Kasumi-1 (cell line): ENCODE measurements at regions not wholly inside any gene's neighbourhood (a gene's known extent, or its start where the extent isn't known, plus 50 kb on each side); places are given as distances from the start of the nearest gene placed in this dataset.

ENCODE experiments used
- DNase-seq, 2 experiments: peaks; one replicate each; lab custom pipeline; 2025; lab: John Stamatoyannopoulos, UW

- DNase-seq, result no peak
These were observed 169.8 kb upstream of the ERBB4 start for GRCh38 chr2:212708355-212708754.

- DNase-seq, result no peak
These were observed 156.8 kb upstream of the ERBB4 start for GRCh38 chr2:212695426-212695825.

DNA sequence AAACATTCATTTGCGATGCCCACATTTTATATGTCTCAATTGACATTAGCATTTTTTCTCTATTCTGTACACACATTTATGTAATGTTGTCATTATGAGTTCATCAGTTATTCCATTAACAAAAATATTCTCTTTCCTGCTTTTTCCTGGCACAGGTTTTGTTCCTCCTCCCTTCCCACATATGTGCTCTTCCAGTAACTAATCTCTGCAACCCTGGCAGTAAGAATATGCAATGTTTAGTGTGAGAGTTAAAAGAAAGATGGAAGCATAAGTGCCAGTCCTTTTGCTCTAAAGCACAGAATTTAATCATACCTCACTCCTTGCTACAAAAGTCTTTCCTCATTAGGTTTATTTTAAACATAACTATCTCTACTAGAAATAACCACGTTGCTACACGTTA is 155.8 kb upstream of the ERBB4 start:
- no peak for DNase-seq

- no peak for DNase-seq
These were observed 153.9 kb upstream of the ERBB4 start for GRCh38 chr2:212692466-212692865.

GRCh38 chr2:212686285-212686895 is 147.8 kb upstream of the ERBB4 start:
- peak; percentile 7 to 24 for DNase-seq

GRCh38 chr2:212683346-212684097 is 144.9 kb upstream of the ERBB4 start:
- peak in 1 of 2 experiments; percentile 6 for DNase-seq

- DNase-seq, result no peak
These were observed 144.3 kb upstream of the ERBB4 start for GRCh38 chr2:212682937-212683336.

DNA sequence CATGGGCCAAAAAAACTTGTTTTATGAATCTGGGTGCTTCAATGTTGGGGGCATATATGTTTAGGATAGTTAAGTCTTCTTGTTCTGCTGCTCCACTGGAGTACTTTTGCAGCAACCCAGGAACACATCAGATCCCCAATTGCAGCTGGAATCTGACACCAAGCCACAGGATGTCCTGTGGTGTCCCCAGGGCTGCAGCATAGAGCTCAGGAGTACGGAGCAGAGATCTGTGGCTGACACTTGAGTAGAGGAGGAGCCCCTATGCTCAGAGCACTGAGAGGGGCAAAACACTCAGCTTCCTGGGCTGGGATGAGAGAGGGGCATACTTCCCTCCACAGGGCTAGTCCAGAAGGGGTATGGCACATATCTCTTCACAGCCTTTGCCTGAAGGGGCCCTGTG is 138.9 kb upstream of the ERBB4 start:
- peak; percentile 8 to 22 for DNase-seq

DNA sequence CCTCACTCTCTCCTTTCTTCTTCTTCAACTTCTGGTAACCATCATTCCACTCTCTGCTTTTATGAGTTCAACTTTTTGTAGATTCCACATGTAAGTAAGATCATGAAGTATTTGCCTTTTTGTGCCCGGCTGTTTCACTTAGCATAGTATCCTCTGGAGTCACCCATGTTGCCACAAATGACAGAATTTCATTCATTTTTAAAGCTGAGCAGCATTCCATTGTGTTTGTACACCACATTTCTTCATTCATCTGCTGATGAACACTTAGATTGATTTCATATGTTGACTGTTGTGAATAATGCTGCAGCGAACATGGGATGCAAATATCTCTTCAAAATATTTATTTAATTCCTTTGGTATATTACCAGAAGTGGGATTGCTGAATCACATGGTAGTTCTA is 133.6 kb upstream of the ERBB4 start:
- no peak for DNase-seq

DNA sequence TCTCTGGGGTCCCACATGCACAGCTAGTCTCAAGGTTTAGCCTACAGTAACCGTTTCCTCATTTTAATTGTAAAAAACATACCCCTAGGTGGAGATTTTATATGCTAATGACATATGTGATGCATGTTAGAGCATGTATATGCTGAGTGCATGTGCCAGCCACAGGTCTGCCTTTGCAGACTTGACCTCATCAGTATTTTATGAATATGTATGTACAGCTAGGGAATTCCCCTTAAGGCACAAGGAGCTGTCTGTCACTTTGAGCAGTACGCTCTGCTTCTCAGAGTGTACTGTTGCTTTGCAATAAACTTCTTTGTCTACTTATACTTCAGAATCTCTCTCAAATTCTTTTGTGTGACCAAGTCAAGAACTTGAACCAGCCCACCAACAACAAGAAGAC is 131.2 kb upstream of the ERBB4 start:
- DNase-seq, result no peak

DNA sequence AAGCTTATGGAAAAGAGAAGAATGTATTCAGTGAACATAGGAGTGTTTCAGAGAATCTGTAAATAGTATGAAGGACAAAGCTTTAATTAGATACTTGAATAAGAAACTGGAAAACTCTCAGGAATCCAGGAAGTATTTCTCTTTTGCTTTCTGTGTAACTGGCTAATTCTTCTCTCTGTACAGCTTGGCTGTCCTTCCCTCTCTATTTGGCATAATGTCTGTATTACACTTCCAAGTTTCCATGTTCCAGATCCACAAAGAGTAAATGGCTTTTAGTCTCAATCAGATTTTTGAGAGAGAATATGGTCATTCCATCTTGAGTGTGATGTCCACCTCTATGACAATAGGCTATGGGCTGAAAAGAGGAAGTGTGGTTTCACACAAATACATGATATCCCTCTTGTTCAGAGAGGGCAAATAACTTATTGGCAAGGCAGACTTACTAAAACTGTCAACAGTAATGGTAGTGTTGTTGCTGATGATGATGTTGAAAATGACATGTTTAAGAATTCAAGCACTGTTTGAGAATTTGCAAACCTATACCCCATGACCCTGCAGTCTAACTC is 129.2 kb upstream of the ERBB4 start:
- no peak for DNase-seq

- no peak for DNase-seq
These were observed 127.3 kb upstream of the ERBB4 start for GRCh38 chr2:212665948-212666347.

DNA sequence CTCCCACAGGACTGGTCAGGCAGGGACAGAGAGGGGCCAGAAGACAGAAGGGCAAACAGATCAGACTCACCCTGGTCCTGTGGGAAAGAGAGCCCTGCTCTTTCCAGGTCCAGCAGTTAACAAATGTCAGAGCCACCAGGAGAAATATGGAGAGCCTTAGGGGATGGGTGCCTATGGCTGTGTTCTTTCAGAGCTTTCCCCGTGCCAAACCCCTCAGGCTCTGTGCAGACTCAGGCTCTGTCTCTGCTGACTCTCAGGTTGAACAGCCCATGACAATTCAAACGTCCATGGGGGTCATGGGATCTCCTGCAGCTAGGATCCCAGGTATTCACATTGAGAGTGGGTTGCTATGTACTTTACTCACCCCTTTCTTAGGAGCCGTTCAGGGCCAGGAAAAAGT is 120.8 kb upstream of the ERBB4 start:
- DNase-seq, result no peak

DNA sequence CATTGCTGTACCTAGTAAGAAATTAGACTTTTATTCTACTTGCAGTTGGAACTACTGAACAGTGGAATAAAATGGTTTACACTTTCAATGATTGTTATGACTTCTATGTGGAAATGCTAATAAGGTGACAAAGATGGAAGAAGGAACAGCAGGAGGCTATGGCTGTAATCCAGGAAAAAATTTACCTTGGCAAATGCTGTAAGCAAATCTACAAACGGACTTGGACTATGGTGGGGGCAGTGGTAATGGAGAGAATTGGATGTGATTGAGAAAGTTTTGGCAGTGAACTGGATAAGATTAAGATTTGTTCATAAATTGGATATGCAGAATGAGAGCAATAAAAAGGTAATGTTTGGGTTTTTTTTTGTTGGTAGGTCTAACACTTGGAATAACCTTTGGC is 111.0 kb upstream of the ERBB4 start:
- DNase-seq, result no peak

GRCh38 chr2:212646698-212647366 is 108.2 kb upstream of the ERBB4 start:
- DNase-seq, result no peak

GRCh38 chr2:212644195-212644837 is 105.7 kb upstream of the ERBB4 start:
- DNase-seq, result no peak

GRCh38 chr2:212640428-212640827 is 101.8 kb upstream of the ERBB4 start:
- DNase-seq, result no peak

GRCh38 chr2:212638694-212639093 is 100.1 kb upstream of the ERBB4 start:
- no peak for DNase-seq

DNA sequence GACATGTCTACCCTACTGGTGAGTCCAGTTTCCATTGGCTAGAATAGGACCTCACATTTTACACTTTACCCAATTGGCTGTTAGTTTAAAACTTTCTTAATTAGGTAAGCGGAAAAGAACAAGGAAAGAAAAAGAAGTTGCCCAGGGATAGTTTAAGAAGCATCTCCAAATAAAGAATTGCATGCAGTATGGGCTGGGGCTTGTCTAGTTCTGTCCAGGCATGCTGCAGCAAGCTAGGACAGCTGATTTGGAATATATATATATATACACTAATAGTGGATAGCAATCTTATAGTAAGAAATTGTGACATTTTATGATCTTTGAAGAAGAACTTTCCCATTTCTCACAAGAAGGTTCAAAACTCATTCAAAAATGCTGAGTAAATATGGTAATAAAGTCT is 90.0 kb upstream of the ERBB4 start:
- no peak for DNase-seq

DNA sequence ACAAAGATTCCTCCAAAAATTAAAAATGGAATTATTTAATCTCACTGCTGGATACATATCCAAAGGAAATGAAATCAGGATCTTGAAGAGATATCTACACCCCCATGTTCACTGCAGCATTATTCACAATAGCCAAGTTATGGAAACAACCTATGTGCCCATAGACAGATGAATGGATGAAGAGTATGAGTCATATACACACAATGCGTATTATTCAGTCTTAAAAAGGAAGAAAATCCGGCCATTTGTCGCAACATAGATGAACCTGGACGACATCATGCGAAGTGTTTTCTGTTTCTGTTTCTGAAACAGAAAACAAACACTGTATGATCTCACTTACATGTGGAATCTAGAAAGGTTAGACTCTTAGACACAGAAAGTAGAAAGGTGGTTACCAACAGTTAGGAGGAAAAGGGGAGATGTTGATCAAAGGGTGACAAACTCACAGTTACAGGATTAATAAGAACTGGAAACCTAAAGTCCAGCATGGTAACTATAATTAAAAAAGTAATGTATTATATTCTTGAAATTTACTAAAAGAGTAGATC is 87.8 kb upstream of the ERBB4 start:
- DNase-seq, result no peak

- no peak for DNase-seq
These were observed 81.4 kb upstream of the ERBB4 start for GRCh38 chr2:212619954-212620353.

DNA sequence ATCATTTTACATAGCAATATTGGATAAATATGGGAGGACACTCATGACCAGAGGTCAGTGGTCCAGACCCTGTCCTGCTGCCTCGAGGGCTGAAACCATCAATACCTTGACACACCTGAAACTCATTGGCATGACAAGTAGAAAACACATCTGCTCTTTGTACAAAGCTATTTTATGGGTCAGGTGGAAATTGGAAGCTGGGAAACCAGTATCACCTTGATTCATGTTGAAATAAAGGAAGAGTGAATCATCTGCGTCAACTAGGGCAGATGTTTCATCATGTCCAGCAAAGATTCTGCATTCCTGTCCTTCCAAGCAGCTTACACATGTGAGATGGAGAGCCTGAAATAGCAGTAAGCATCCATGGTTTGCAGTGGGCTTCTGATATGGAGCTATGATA is 80.0 kb upstream of the ERBB4 start:
- DNase-seq, result no peak
